Choroid plexus epithelial cell (primary cell): ENCODE measurements at regions not wholly inside any gene's neighbourhood (a gene's known extent, or its start where the extent isn't known, plus 50 kb on each side); places are given as distances from the start of the nearest gene placed in this dataset.
"Not testable (repeated sequence)": the region's sequence is repeated elsewhere in the genome, so short reads cannot be mapped to it uniquely, and the experiment has no call there.

Source experiments
- DNase-seq: peaks from one replicate; pipeline ENCODE4 v3.0.0-alpha.2; 2010; ENCODE audit warnings: low read depth
- H3K4me3 ChIP-seq: 2 replicates; pipeline ENCODE4 v1.5.1; 2011; ENCODE audit warnings: low read depth, mild to moderate bottlenecking, control low read depth, low read length, moderate library complexity
- CTCF ChIP-seq: conservative IDR thresholded peaks from 2 replicates; pipeline ENCODE4 v1.5.1; 2011; ENCODE audit warnings: low read depth, mild to moderate bottlenecking, control low read depth, inconsistent platforms, low read length, moderate library complexity

DNA sequence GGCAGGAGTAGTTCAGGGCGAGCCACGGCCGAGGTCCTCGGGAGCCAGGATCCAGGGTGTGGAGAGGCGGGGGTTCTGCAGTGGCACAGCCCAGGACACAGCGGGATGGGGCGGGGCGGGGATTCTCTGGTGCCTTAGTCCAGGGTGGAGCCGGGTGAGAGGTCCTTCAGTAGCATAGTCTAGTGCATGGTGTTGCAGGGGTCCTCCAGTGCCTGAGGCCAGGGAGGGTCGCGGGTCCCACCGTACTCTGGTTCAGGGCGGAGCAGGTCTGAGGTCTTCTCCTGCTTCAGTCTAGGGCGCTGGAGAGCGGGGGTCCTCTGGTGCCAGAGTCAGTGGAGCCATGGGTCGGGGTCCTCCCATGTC lies 131.1 kb downstream of the CCDC74A start:
- TF ChIP-seq CTCF: no peak
- no peak overlapping the region for H3K4me3 ChIP-seq

DNA sequence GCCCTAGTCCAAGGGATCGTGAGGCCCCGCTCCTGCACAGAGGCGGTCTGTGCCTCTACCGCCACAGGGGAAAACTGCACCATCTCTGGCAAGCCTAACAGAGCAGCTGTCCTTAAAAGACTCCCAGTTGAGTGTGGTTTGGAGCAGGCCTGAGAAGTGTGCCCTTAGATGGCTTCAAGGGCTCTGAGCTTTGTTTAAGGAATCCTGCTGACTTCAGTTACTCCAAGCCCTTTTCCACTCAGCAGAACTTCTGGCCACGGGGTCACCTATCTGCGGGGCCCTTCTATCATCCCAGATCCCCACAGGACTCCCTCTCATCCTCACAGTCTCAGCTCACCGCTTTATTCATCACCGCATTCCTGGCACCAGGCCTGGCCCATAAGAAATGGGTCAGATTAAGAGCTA lies 131.5 kb downstream of the CCDC74A start:
- no peak for DNase-seq
- TF ChIP-seq CTCF: no peak
- H3K4me3 ChIP-seq: no peak overlapping the region

More for the DNA sequence above, 131.1 kb downstream of the CCDC74A start:
- no peak for DNase-seq

DNA sequence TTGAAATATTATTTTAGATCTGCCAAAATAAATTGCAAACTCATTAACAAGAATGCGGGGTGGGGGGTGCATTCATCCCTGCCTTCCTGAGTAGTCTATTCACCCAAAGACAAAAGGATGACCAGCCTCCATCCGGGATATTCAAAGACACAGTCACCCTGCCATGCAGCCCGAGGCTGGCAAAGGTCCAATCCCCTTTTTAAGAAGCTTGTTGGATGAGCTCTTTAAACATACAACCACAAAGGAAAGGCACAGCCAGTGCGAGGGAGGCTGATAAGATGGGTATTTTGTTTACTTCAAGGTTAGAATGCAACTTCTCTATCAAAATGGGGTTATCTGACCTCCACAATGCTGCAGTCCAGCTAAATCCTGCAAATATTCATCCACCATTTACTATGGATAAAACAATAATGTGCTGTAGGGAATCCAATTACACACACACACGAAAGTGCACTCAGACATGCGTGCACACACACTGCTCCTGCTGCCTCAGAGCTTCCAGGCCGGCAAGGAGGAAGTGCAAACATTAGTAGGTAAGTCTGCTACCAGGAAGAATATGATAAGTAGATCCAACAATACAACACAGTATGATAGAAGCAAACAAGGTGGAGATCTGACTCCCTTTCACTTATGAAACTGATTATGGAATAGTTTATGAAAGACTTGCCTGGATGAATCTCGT lies 133.6 kb downstream of the CCDC74A start:
- not testable (repeated sequence) for H3K4me3 ChIP-seq, DNase-seq

DNA sequence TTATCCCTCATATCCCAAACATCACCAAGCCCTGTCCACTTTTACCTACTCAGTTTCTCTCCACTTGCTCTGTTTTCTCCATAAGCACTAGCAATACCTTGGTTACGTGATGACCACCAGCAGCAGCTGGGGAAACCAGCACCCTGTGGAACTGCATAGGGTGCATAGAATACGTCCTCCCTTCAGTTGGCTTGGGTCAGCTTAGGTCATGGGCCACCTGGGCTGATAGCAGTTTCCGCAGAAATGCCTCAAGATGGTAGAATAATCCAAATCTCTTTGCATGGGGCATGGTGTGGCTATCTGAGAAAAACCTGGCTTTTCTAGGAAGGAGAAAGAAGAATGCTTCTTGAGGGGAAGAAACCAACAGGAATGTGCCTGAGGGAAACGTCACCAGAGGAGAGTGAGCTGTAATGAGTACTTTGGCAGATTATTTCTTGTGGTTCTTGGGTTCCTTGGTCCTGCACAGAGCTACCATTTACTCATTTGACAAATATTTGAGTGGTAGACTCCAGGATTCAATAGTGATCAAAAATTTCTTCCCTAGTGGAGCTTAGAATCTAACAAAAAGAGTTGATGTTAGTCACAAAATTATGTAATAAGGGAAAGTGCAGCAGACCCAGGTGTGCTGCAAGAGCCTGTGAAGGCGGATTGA lies 134.3 kb downstream of the CCDC74A start:
- not testable (repeated sequence) for H3K4me3 ChIP-seq, DNase-seq

- not testable (repeated sequence) for DNase-seq, H3K4me3 ChIP-seq
These were observed 135.8 kb downstream of the CCDC74A start for GRCh38 chr2:131663501-131663900.

- not testable (repeated sequence) for H3K4me3 ChIP-seq
- peak; percentile 17 for DNase-seq
These were observed 138.0 kb downstream of the CCDC74A start for GRCh38 chr2:131665716-131666115.

DNA sequence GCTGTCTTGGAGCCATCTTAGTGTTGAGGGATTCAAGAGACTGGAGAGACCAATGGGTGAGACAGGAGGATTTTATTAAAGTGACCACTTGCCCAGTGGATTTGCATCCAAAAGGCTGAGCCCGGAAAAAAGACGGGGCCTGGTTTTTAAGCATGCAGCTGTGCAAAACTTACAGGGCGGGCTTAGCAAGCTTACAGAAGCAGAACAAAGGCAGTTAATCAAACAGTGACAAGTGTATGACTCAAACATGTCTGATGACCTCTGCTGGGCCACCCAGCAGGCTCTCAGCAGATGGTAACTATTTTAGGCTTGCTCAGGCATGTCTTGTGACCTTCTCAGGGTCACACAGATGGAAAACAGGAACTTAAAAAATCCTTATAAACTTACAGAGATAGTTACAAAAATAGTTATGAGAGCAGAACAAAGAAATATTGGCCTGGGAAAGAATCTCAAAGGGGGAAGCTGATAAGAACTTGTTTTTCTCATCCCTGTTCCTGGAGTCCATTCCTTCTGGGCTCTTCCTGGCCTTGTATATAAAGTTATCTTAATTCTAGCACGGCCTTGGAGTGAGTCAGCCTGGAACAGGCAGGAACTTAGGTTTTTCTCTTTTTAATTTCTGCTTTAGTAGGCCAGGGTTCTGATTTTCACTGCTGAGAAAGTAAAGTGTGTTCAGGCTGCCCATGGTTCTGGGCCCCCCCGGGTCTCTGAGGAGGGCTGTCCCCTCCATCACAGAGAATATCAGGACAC lies 141.3 kb downstream of the CCDC74A start:
- DNase-seq: peak; percentile 88
- H3K4me3 ChIP-seq: not testable (repeated sequence)

DNA sequence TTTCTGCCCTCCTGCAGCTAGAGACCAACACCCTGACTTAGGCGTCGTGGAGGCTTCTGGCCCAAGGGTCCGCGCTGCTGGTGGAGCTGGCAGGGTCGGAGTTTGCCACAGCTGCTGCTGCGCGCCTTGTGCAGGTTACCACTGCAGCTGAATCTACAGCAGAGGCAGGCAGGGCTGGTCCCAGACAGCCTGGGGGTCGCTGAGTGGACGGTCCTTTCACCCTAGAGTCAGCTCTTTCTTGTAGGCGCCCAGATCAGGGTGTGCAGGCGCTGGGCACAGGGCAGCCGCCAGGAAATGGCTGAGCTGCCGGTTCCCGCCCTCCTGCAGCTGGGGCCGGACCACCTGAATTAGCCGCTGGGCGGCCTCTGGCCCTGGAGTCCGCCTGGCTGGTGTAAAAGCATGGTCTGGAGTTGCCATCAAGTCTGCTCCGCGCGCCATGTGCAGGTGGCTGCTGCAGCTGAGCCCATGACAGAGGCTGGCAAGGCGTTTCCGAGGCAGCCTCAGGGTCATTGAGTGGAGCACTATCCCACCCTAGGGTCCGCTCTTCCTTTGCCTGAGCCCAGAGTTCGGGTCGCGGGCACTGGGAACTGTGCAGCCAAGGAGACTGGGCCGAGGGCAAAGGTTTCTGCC lies 144.3 kb downstream of the CCDC74A start:
- DNase-seq, H3K4me3 ChIP-seq: not testable (repeated sequence)

DNA sequence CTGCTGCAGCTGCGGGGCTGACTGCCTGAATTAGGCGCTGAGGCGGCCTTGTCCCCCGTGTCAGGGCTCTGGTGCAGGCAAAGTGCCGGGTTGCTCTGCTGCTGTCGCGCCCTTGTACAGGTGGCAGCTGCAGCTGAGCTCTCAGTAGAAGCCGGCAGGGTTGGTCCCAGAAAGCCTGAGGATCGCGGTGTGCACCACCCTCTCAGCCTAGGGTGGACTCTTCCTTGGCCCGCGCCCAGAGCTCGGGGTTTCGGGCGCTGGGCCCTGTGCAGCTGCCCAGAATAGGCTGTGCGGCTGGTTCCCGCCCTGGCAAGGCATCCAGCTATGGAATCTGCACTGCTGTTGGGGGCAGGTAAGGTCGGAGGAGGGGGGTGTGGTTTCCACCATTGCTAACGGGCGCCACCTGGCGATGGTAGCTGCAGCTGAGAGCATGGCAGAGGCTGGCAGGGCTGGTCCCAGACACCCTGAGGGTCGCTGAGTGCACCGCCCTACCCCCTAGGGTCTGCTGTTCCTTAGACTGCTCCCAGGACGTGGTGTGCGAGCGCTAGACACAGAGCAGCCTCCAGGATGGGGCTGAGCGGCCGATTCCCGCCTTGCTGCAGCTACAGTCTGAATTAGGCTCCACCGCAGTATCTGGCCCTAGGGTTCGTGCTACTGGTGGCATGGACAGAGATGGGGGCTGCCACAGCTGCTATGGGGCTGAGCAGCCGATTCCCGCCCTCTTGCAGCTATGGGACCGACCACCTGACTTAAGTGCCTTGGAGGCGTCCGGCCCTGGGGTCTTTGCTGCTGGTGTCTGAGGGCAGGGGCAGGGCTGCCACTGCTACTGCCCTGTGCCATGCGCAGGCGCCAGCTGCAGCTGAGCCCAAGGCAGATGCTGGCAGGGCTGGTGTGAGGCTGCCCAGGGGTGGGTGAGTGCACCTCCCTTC lies 145.0 kb downstream of the CCDC74A start:
- H3K4me3 ChIP-seq: peak overlapping the region; percentile 20
- peak; percentile 68 for TF ChIP-seq CTCF
- DNase-seq: peak; percentile 61
